ENCODE measurements at regions not wholly inside any gene's neighbourhood (a gene's known extent, or its start where the extent isn't known, plus 50 kb on each side); places are given as distances from the start of the nearest gene placed in this dataset.
A peak's percentile ranks its signal among the peaks of the same experiment; 100 is the strongest.

- DNase-seq = no peak
These were observed 136.1 kb downstream of the PAPOLA start for GRCh38 chr14:96638041-96638855.

DNA sequence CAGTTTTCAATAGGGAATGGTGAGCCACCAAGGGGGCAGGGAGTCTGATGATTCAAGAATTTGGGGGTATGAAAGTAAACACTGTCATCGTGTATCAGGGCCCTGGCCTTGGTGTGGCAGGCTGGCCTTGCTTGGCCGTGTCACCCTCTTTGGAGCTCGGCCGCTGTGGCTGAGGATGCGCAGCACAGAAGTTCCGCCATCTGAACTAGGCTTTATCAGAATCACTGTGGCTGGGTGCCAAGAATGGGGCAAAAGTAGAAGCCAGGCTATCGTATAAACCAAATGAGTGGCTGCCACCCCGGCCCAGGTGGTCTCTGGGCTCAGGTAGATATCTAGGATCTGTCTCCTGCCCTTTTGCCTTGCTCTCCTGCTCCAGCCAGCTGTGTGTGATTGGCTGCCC lies 137.4 kb downstream of the PAPOLA start:
- DNase-seq = no peak

GRCh38 chr14:96648506-96649326 lies 146.5 kb downstream of the PAPOLA start:
- DNase-seq = no peak

DNA sequence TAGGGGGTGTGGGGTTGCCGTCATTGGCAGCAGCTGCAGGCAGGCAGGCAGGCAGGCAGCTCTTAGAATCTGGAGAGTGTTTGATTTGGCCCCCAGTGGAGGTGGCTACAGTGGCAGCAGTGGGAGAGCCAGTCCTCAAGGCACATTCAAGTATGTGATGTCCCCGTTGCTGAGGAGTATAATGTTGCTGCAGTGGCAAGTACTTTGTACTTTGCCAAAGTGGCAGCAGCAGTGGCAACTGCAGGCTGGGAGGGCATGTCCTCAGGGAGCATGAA lies 147.1 kb downstream of the PAPOLA start:
- no peak for DNase-seq

DNA sequence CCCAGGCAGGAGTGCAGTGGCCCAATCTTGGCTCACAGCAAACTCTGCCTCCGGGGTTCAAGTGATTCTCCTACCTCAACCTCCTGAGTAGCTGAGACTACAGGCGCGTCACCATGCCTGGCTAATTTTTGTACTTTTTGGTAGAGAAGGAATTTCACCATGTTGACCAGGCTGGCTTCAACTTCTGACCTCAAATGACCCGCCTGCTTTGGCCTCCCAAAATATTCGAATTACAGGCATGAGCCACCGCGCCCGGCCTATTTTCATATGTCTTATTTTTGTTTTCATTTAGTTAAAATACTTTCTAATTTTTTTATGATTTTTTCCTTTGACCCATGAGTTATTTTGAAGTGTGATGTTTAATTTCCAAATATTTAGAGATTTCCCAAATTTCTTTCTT lies 143.6 kb upstream of the VRK1 start:
- DNase-seq = no peak

DNA sequence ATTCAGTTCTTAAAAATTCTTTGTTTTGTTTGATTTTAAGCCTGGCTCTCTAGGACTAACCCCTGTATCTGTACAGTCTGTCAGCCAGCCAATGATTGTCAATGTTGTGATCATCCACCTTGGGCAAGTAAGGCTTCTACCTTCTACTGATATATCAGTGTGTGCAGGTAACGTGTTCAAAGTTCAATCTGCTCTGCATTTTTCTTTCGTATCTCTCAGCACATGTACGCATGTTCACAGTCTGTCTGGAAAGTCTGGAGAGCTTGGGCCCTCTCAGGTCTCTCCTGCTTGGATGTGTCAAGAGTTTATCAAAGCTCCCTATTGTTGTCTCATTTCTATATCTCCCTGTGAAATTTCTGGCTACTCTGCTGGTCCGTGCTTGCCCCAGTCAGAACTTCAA lies 138.6 kb upstream of the VRK1 start:
- no peak for DNase-seq

- no peak for DNase-seq
These were observed 137.1 kb upstream of the VRK1 start for GRCh38 chr14:96660123-96660522.

GRCh38 chr14:96660667-96661066 lies 136.5 kb upstream of the VRK1 start:
- no peak for DNase-seq

- DNase-seq = no peak
These were observed 135.8 kb upstream of the VRK1 start for GRCh38 chr14:96661244-96661969.

DNA sequence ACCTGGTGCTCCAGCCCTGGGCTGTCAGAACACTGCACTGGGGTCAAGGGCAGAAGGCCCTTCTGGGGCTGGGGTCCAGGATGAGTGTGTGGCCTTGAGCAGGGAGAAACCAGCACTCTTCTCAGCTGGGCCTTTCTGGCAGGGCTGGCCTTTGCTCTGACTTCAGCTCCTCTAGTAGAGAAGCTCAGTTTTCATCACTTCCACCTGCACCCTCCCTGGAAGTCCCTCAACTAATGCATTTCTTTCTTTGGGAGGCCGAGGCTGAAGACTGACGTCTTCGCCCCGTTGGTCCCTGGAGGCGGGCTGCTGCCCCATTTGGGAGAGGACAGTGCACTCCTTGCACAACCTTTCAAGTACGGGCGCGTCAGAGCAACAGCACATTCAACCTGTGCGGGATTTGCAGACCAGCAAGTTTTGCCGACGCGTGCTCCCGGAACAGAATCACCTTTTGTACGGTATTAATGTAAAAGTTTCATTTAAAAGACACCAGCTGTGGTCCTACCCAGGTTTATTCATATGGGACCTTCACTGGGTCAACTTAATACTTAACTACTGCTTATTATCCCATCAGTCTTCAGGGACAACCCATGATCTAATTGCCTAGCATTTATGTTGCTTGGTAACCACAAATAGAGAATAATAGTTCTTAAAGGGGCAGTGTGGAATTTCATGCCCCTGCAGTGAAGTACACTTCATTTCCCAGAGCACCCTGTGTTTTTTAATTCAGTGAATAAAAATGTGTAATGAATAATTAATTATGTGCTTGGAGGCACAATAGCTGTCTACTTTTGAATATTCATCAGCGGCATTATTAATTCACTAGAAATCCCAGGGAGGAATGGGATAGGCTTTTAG lies 134.8 kb upstream of the VRK1 start:
- no peak for DNase-seq

- no peak for DNase-seq
These were observed 134.1 kb upstream of the VRK1 start for GRCh38 chr14:96663076-96663475.

DNA sequence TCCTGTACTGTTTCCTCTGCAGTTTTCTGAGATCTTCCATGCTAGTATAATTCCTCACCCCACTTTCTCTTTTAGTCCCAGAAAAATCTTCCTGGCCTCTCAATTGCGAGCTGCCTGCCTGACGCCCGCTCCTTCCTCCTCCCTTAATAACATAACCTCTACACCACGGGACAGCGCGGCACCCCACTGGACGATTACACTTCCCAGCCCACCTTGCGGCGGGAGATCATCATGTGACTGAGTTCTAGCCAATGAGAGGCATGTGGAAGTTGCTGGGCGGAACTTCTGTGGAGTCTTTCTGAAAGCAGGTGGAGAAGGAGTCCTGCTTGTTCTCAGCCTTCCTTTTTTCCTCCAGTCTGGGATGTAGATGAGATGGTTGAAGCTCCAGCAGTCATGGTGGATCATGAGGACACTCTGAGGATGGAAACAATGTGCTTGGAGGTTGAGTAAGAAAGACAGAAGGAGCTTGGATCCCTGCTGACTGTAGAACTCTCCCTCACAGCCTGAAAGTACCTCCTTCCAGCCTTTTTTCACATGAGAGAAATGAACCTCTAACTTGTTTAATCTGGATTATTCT lies 133.6 kb upstream of the VRK1 start:
- no peak for DNase-seq

DNA sequence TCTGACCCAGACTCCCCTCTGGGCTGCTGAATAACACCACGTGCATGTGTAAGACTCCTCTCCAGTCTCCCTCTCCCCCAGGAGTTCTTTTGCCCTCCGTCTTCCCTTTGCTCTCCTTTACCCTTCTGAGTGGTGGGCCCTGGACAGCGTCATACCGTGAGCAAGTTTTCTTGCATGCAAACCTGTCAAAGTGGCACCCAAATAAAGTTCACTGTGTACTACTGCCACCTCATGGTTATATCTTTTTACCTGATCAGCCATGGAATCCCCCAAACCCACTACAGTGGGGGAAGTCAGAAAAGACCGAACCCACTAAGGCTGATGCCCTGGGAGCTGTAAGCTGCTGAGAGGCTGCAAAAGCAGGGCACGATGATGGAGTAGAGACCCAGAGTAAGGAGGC lies 131.1 kb upstream of the VRK1 start:
- no peak for DNase-seq

DNA sequence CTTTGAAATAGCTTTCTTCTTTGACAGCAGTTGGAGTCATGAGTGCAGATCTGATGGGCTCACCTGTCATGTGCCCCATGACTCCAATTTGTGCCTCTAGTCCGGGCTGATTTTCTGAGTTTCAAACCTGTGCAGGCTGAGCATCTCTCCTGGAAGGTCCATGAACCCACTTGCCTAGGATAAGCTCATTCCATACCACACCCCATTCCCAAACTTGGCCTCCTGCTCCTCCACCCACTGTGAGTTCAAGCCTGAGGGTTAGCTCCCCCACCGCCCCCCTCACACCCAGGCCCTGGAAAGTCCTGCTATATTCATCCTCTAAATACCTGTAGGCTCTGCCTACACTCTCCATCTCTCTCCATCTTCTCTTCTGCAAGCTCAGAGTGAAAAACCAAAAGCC lies 126.8 kb upstream of the VRK1 start:
- no peak for DNase-seq

GRCh38 chr14:96671218-96671617 lies 126.0 kb upstream of the VRK1 start:
- DNase-seq = no peak

DNA sequence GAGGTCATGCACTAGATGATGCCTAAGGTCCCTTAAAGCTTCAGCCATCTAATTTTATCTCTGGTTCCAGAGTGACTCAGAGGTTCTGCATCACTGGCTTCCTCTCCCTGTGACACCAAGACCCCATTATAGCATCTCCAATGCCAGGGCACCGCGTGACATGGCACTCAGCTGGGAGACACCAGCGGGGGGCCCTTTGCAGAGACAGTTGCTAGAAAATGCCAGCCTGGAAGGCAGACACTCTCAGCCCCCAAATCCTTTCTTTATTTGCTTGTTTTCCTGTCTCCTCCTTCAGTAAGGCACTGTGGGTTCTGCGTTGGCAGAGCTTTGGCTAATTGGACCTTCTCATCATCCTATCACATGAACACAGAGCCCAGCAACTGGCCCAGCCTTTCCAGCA lies 123.5 kb upstream of the VRK1 start:
- no peak for DNase-seq

DNA sequence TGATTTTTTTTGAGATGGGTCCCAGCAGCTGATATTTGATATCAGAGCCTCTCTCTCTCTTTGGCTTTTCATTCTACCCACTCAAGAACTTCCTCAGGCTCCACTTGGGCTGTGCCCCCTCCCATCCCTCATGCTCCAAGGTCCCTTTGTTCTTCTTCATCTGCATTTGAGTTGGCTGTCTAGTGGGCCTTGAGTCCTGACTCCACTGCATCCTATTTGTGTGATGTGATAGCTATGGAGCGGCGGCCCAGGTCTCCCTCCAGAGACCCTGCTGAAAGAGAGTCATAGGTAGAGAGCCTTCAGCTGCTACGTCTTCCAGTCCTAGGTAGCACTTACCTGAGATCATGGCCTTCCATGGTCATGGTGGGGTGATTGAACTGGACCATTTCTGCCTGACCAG lies 123.1 kb upstream of the VRK1 start:
- DNase-seq = no peak

DNA sequence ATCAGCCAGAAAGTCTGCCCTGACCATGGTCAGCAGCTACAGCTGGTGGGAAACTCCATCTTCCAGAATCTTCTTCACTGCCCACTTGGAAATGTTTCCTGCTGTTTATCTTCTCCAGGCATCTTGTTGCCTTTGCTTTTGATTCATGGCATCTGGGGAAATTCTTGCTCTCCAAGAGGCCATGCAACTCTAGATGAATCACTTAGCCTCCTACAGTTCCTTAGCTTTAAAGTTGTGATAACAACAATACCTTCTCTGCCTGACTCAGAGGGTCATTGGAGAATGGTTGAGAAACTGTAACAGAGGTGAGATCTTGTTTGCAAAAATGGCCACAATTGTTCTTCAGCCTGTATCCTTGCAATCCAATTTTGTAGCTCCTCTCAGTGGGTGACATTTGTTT lies 121.0 kb upstream of the VRK1 start:
- no peak for DNase-seq

DNA sequence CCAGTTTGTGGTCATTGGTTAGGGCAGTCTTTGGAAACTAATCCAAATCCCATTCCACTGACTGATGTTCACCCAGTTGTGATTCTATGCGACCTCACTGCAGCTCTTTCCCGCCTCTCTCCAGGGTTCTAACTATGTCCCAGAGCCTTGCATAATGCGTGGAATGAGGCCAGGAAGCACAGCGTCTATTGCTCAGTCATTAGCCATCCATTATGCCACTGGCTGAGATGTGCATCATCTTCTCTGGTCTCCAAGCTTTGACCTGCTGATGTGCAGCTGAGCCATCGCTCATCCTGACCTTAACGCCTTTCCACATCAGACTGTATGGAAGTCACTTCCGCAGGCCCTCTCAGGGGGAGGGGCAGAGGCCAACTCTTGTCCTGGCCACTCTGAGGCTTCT lies 115.4 kb upstream of the VRK1 start:
- no peak for DNase-seq

GRCh38 chr14:96682401-96682800 lies 114.8 kb upstream of the VRK1 start:
- no peak for DNase-seq

GRCh38 chr14:96683562-96684289 lies 113.5 kb upstream of the VRK1 start:
- peak; percentile 6 for DNase-seq

- no peak for DNase-seq
These were observed 111.1 kb upstream of the VRK1 start for GRCh38 chr14:96686126-96686525.
